SJCRH30 (cell line): ENCODE measurements at regions not wholly inside any gene's neighbourhood (a gene's known extent, or its start where the extent isn't known, plus 50 kb on each side); places are given as distances from the start of the nearest gene placed in this dataset.

Source experiments
- DNase-seq, 2 experiments: peaks; one replicate each; pipeline ENCODE4 v3.0.0-alpha.2; 2015 to 2020
- H3K27ac ChIP-seq: fragments of 250-450 bp; sonication (Bioruptor Pico); 2 replicates; pipeline ENCODE4 v1.5.1; 2020; ENCODE audit warnings: mild to moderate bottlenecking, moderate library complexity
- H3K27me3 ChIP-seq: fragments of 250-450 bp; sonication (Bioruptor Pico); 2 replicates; pipeline ENCODE4 v1.5.1; 2020; ENCODE audit warnings: mild to moderate bottlenecking, moderate library complexity
- H3K36me3 ChIP-seq: fragments of 250-450 bp; sonication (Bioruptor Pico); 2 replicates; pipeline ENCODE4 v1.5.1; 2020; ENCODE audit warnings: mild to moderate bottlenecking, moderate library complexity
- H3K4me1 ChIP-seq: fragments of 250-450 bp; sonication (Bioruptor Pico); 2 replicates; pipeline ENCODE4 v1.5.1; 2020; ENCODE audit warnings: mild to moderate bottlenecking, moderate library complexity
- H3K4me3 ChIP-seq: fragments of 250-450 bp; sonication (Bioruptor Pico); 2 replicates; pipeline ENCODE4 v1.5.1; 2020; ENCODE audit warnings: mild to moderate bottlenecking, moderate library complexity
- H3K9me3 ChIP-seq: fragments of 250-450 bp; sonication (Bioruptor Pico); replicated peaks from 2 replicates; pipeline ENCODE4 v1.5.1; 2020; ENCODE audit warnings: mild to moderate bottlenecking, moderate library complexity

DNA sequence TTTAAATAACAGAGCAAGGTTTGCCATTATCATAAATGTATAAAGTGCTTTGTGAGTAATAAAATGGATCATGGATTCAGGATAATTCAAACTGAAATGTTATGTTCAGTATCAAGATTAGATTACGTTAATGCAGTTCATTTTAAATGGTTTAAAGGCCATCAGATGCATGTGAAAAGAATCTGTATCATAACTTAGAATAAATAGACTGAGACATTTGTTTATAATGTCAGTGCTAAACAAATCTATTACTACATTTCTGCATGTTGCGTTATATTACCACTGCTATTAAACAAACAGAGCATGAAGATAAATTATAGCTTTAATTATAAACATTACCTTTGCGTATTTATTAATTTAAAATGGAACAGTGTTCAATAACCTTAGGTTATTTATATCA lies 160.2 kb downstream of the TOX3 start:
- H3K36me3 ChIP-seq = no peaks in the 10 kb centered on the region
- H3K4me3 ChIP-seq = no peak overlapping the region
- no peak overlapping the region for H3K27ac ChIP-seq
- no peak for DNase-seq
- H3K9me3 ChIP-seq = no peaks in the 10 kb centered on the region
- H3K4me1 ChIP-seq = peaks cover 27% of the 10 kb centered on the region
- no peaks in the 10 kb centered on the region for H3K27me3 ChIP-seq

DNA sequence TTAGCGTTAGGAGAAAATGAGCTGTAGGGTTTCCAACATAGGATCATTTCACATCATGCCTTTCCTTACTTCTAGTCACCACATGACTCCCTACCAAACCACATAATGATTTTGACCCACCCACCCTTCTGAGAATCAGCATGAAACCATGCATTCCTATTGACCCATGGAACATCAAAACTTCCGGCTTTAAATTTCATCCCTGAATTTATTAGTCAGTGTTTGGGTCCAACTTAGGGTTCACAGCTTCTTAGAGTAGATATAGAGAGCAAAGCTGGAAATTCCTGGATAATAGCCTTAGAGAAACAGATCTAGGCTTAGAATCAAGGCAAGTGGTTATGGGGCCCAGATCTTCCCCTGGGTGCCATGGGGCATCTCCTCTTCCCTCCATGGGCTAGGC lies 162.6 kb downstream of the TOX3 start:
- no peak for DNase-seq
- no peaks in the 10 kb centered on the region for H3K27me3 ChIP-seq
- no peaks in the 10 kb centered on the region for H3K36me3 ChIP-seq
- H3K4me3 ChIP-seq = no peak overlapping the region
- peaks cover 27% of the 10 kb centered on the region for H3K4me1 ChIP-seq
- no peaks in the 10 kb centered on the region for H3K9me3 ChIP-seq
- no peak overlapping the region for H3K27ac ChIP-seq

DNA sequence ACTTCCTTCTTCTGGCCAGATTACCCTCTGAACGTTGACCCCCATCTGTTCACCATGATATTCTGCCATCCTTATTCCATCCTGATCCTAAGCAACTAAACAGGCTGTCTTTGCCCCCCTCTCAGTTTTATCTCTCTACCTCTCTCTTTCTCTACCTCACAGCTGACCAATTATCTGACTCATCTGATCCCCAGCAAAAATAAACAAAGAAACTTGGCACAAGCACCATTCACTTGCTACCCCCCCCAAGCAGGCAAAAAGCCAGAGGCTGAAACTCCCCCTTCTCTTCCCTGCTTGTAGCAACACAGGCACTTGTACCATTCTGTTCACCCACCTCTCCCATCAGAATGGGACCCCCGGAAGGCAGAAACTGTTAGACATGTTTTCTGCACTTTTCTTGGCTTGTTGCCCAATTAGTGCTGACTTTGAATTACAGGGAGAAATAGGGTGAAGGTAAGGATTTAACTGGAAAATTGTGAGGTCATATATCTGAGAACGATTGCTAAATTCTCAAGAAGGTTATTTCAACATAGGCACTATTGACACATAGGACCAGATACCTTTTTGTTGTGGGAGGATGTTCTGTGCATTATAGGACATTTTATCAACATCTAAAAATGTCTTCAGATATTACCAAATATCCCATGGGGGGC lies 163.2 kb downstream of the TOX3 start:
- H3K9me3 ChIP-seq = no peaks in the 10 kb centered on the region
- no peaks in the 10 kb centered on the region for H3K36me3 ChIP-seq
- DNase-seq = peak; percentile 45 to 69
- H3K27me3 ChIP-seq = no peaks in the 10 kb centered on the region
- no peak overlapping the region for H3K27ac ChIP-seq
- no peak overlapping the region for H3K4me3 ChIP-seq
- peaks cover 27% of the 10 kb centered on the region for H3K4me1 ChIP-seq

DNA sequence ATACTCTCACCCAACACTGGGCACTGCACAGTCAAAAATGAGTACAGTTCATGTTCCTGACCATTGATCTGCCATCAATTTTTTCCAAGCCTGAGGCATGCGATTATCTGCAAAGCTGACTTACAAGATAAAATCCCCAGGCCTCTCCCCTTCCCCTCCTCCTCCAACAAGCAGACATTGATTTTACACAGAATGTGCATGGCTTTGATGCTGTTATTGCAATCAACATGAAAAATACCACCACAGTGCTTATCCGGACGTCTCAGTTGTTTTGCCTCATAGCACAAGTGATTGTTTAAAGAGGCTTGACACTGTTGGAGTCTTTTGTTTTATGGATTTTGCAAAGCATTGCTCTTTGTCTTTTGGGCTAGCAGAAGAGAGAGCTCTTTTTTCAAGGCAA lies 163.8 kb downstream of the TOX3 start:
- no peaks in the 10 kb centered on the region for H3K27me3 ChIP-seq
- no peaks in the 10 kb centered on the region for H3K9me3 ChIP-seq
- no peak for DNase-seq
- no peak overlapping the region for H3K4me3 ChIP-seq
- no peaks in the 10 kb centered on the region for H3K36me3 ChIP-seq
- H3K27ac ChIP-seq = no peak overlapping the region
- H3K4me1 ChIP-seq = peaks cover 27% of the 10 kb centered on the region

DNA sequence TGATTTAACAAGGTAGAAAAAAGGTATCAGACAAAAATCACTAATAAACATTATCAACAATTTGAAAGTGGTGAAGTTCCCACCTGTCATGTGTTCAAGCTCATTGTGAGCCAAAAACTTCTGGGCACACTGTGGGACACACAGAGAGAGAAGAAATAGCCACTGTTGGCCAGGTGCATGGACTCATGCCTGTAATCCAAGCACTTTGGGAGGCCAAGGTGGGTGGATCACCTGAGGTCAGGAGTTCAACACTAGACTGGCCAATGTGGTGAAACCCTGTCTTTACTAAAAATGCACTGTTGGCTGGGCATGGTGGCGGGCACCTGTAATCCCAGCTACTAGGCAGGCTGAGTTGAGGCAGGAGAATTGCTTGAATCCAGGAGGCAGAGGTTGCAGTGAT lies 167.4 kb downstream of the TOX3 start:
- Histone ChIP-seq H3K27me3 (no peaks in the 10 kb centered on the region), H3K4me1 (peaks cover 13% of the 10 kb centered on the region)
- no peak for DNase-seq

DNA sequence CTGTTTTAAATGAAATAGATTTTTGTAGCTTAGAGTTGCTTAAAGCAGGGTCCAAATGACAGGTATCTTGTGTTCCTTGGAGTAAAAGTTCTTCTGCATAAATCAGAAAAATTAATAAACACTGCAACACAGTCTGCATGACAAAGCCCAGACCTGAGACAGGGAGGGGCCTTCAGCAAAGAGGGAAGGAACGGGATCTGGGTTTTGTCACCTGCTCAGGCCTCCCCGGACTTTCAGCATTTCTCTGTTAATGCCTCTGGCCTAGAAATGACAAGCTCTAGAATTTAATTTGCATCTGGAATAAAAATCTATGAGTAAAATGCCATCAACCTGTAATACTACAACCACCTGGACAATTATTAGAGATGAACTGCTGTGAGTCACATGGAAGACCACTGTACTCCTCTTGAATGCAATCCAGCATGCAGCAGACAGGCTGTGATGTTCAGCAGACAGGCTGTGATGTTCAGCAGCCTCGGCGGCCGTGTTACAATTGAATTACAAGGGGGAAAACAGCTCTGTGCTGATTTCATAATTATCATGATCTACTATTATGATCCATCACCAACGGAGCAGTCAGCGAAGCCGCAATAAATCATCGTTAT lies 170.2 kb downstream of the TOX3 start:
- H3K4me1 ChIP-seq = no peaks in the 10 kb centered on the region
- no peak for DNase-seq
- no peaks in the 10 kb centered on the region for H3K36me3 ChIP-seq
- H3K27me3 ChIP-seq = no peaks in the 10 kb centered on the region
- no peak overlapping the region for H3K4me3 ChIP-seq
- H3K27ac ChIP-seq = no peak overlapping the region
- no peaks in the 10 kb centered on the region for H3K9me3 ChIP-seq

More for the DNA sequence above, 167.4 kb downstream of the TOX3 start:
- Histone ChIP-seq H3K27ac (no peak overlapping the region), H3K36me3 (no peaks in the 10 kb centered on the region), H3K4me3 (no peak overlapping the region), H3K9me3 (no peaks in the 10 kb centered on the region)

DNA sequence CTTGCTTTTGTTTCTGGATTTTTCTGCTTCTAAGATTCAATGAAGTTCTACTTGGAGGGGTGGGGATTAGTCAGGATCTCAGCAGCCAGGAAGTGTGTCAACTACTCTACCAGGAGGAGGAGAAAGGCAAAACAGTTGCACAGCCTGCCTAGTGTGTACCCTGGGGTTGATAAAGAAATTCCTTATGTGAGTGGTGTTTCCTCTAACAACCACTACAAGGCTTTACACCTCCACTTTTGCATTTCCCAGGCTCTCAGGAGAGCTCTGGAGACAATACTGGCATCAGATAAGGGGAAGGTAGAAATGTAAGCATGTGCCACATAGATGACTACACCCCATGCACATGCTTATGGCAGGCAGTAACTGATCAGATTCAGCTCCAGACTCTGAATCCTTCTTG lies 174.6 kb downstream of the TOX3 start:
- H3K4me3 ChIP-seq = no peak overlapping the region
- H3K27ac ChIP-seq = no peak overlapping the region
- H3K27me3 ChIP-seq = no peaks in the 10 kb centered on the region
- no peak for DNase-seq
- H3K9me3 ChIP-seq = no peaks in the 10 kb centered on the region
- no peaks in the 10 kb centered on the region for H3K4me1 ChIP-seq
- H3K36me3 ChIP-seq = no peaks in the 10 kb centered on the region

DNA sequence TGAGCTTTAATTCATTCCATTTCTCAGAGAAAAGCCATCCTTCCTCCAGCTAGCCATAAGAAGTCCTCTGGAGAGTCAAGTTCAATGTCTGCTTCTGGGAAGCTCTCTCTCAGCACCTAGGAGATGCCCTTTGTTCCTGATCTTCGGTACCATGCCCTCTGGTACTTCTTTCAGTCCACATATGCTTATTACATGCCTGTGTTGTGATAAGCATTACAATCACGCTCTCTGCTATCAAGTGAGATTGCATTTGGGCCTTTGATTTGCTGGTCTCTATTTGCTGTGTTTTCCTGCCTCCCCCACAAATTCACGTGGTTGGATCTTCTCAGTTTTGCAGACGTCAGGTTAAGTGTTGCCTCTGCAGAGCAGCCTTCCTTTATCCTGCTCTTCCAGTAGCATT lies 178.1 kb downstream of the TOX3 start:
- no peaks in the 10 kb centered on the region for H3K9me3 ChIP-seq
- no peak overlapping the region for H3K27ac ChIP-seq
- H3K4me1 ChIP-seq = no peaks in the 10 kb centered on the region
- H3K27me3 ChIP-seq = no peaks in the 10 kb centered on the region
- H3K36me3 ChIP-seq = no peaks in the 10 kb centered on the region
- no peak overlapping the region for H3K4me3 ChIP-seq
- DNase-seq = no peak

DNA sequence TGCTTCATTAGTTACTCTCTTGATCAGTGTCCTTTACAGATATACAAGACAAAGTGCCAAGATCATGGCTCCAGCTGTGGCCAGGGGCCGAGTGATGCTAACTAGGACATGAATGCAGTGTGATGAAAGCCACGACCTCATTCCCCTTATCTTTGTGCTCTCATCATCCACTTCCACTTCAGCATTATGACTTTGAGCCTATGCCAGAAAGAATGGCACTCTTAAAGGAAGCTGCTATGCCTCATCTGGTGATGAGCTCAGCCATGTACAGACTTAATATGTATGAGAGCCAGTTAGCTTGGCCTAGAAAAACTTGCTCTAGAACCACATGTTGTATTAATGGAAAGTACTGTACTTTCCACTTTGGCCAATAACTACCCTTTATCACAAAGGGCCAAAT lies 179.1 kb downstream of the TOX3 start:
- H3K27me3 ChIP-seq = no peaks in the 10 kb centered on the region

DNA sequence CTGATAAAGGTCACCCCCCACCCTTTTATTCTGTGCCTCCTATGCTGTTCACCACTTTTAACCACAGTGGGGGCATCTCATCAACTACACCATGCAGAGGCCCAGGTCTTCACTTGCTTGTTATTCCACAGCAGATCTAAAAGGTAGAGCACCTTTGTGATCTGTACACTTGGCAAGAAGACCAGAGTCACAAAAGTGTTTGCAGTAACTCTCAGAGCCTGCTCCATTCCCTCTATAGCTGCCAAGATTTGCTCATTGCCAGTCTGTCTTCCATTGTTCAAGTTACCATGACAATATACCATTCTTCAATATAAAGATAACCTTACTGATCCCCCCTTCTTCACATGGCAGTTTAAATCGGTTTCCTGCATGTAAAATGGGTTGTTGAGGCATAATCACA lies 180.0 kb downstream of the TOX3 start:
- DNase-seq = no peak
- no peaks in the 10 kb centered on the region for H3K4me1 ChIP-seq
- H3K27ac ChIP-seq = no peak overlapping the region
- H3K36me3 ChIP-seq = no peaks in the 10 kb centered on the region
- H3K4me3 ChIP-seq = no peak overlapping the region
- H3K27me3 ChIP-seq = no peaks in the 10 kb centered on the region
- H3K9me3 ChIP-seq = no peaks in the 10 kb centered on the region

More for the DNA sequence above, 179.1 kb downstream of the TOX3 start:
- H3K4me3 ChIP-seq = no peak overlapping the region
- H3K9me3 ChIP-seq = no peaks in the 10 kb centered on the region
- no peaks in the 10 kb centered on the region for H3K4me1 ChIP-seq
- DNase-seq = no peak
- H3K27ac ChIP-seq = no peak overlapping the region
- no peaks in the 10 kb centered on the region for H3K36me3 ChIP-seq

DNA sequence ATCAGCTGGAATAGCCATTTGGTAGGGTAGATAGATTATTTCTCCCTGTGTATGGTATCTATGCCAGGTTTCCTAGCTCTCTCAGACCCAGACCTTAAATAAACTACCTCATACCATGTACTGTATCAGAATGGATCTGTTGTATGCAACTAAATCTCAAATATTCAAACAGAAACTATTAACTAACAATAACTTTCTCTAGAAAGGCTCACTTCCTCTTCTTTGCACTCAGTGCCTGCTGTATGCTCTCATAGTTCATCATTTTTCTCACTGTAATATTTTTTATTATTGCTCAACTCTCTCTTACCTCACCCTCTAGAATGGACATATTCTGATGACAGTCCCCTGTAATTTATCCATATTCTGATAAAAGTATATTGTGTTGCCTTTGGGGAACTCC lies 182.4 kb downstream of the TOX3 start:
- DNase-seq = no peak
- Histone ChIP-seq H3K36me3 (no peaks in the 10 kb centered on the region), H3K9me3 (no peaks in the 10 kb centered on the region), H3K4me3 (no peak overlapping the region), H3K4me1 (no peaks in the 10 kb centered on the region), H3K27me3 (no peaks in the 10 kb centered on the region), H3K27ac (no peak overlapping the region)

DNA sequence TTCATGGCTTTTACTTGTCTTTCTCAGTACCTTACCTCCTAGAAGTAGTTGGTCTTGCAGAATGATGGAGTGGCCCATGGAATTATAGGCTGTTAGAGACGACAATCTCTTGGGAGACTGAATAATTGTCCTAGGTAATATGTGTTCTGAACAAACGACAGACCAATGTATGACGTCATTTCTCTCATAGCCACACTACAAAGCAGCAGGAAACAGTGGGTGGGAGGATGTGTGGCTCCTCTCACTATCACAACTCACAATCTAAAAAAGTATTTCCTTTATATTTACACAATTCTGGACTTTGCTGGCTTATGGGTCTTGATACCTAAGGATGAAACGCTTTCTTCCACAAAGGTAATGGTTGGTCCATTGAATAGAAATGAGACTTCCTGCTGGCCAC lies 183.9 kb downstream of the TOX3 start:
- Histone ChIP-seq H3K36me3 (no peaks in the 10 kb centered on the region), H3K27me3 (no peaks in the 10 kb centered on the region), H3K9me3 (no peaks in the 10 kb centered on the region), H3K27ac (no peak overlapping the region), H3K4me1 (no peaks in the 10 kb centered on the region), H3K4me3 (no peak overlapping the region)
- DNase-seq = no peak

DNA sequence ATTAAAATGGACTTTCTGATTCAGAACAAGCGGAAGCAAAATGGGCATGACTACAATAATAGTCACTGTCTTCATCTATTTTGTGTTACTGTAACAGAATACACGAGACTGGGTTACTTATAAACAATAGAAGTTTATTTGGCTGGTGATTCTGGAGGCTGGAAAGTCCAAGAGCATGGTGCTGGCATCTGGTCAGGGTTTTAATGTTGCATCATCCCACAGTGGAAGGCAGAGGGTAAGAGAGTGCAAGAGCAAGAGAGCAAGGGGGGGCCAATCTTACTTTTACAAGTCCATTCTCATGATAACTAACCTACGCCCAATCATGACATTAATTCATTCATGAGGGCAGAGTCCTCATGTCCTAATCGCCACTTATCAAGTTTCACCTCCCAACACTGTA lies 189.2 kb downstream of the TOX3 start:
- no peak for DNase-seq
- Histone ChIP-seq H3K27ac (no peak overlapping the region), H3K4me1 (no peaks in the 10 kb centered on the region), H3K27me3 (no peaks in the 10 kb centered on the region), H3K9me3 (no peaks in the 10 kb centered on the region), H3K4me3 (no peak overlapping the region), H3K36me3 (no peaks in the 10 kb centered on the region)

DNA sequence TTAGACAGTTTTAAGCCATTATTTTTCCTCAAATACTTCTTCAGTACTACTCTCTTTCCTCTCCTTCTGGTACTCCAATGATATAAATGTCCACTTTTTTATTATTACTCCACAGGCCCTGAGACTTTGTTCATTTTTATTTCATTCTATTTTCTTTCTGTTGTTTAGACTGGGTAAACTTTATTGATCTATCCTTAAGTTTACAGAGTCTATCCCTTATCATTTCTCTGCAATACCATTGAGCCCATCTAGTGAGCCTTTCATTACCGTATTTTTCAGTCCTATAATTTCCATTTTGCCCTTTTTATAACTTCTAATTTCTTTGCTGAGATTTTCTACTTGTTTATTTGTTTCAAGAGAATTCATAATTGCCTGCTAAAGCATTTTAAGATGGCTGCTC lies 193.7 kb downstream of the TOX3 start:
- Histone ChIP-seq H3K27me3 (no peaks in the 10 kb centered on the region), H3K27ac (no peak overlapping the region), H3K36me3 (no peaks in the 10 kb centered on the region), H3K4me3 (no peak overlapping the region), H3K4me1 (no peaks in the 10 kb centered on the region), H3K9me3 (no peaks in the 10 kb centered on the region)
- no peak for DNase-seq

DNA sequence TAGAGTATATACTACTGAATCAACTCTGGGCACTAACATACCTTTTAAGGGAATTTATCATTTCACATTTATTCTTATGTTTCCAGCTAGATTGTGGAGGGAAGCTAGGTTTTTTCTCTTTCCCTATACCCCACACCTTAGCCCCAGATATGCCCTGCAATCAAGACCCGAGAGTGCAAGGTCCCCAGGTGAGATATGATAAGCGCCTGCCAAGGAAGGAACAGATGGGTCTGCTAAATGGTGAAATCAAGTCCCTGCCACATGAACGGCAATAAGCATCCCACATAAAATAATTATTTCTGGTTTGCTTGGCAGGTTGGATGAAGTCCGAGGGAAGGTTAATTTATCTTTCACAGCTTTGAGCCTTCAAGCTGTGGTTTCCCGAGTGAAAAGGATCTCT lies 195.5 kb downstream of the TOX3 start:
- Histone ChIP-seq H3K4me3 (no peak overlapping the region), H3K4me1 (no peaks in the 10 kb centered on the region), H3K9me3 (no peaks in the 10 kb centered on the region), H3K36me3 (no peaks in the 10 kb centered on the region), H3K27ac (no peak overlapping the region), H3K27me3 (no peaks in the 10 kb centered on the region)
- no peak for DNase-seq

DNA sequence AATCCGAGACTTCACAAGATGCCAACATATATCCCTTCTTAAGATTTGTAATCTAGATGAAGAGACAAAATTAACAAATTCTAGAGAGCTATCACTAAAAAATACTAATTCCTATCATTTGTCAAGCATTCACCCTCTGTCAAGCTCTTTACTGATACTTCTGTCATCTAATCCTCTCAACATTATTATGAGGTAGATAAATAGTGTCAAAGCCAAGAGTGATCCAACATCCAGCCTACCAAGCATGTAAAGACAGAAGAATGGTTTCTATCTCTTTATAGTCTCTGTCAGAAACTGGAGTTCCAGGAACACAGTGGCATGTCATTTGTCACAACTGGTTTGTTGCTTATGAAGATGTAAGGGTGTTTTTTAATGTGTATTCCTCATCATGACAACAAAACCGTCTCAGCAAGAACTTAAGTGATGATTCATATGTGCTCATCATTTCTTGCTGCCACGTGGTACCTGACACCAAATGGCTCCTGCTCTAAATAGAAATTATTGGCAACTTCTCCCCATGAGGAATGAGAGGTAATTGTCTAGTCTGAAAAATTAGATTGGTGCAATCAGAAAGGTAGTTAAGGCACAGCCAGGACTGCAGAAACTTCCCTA lies 196.8 kb downstream of the TOX3 start:
- Histone ChIP-seq H3K9me3 (no peaks in the 10 kb centered on the region), H3K27ac (no peak overlapping the region), H3K4me3 (no peak overlapping the region), H3K4me1 (no peaks in the 10 kb centered on the region), H3K36me3 (no peaks in the 10 kb centered on the region), H3K27me3 (no peaks in the 10 kb centered on the region)
- no peak for DNase-seq
